K562 (cell line): ENCODE measurements at regions not wholly inside any gene's neighbourhood (a gene's known extent, or its start where the extent isn't known, plus 50 kb on each side); places are given as distances from the start of the nearest gene placed in this dataset.

Experiments used
- ATAC-seq: fragments of 200-7000 bp; cut with Tn5 transposase; 3 replicates; pipeline ENCODE4 v1.9.1; 2020; ENCODE audit warnings: moderate library complexity
- BruUV-seq: library from RNA; stranded (reverse); fragments of 400-500 nt; replicated peaks from 2 replicates; lab custom pipeline; 2021; lab: Mats Ljungman, UMichigan
- CTCF ChIA-PET: fragments of 300-600 bp; formaldehyde crosslinking; extraction: SDS; loops from one replicate; lab custom pipeline; 2021; ENCODE audit warnings: low intra/inter-chr PET ratio; lab: Yijun Ruan, JAX
- POLR2A ChIA-PET: fragments of 300-600, 350-650 bp; sonication (Branson Sonifier 250); formaldehyde crosslinking; extraction: SDS; loops from one replicate; lab custom pipeline; 2021; ENCODE audit warnings: antibody characterized with exemption, inconsistent platforms; lab: Yijun Ruan, JAX
- DNase-seq, 4 experiments: peaks; one replicate each; pipeline versions ENCODE4 v3.0.0 to v3.0.0-alpha.2; 2011 to 2018; ENCODE audit warnings: low spot score in 3 of 4, mixed read lengths in 3 of 4; ENCODE audit errors: extremely low read depth in 1 of 4
- FAIRE-seq: peaks from 2 replicates; lab custom pipeline; 2011; peaks lifted over from hg19 to GRCh38; lab: Jason Lieb, UNC
- H2AFZ ChIP-seq: 2 replicates; pipeline ENCODE4 v1.6.0; 2011; ENCODE audit warnings: low read depth, low read length, control low read depth, inconsistent platforms
- H3K27ac ChIP-seq: fragments of 200-600 bp; 3 replicates; pipeline ENCODE4 v1.8.0; 2011; ENCODE audit warnings: low read depth, mild to moderate bottlenecking, control low read depth, inconsistent platforms, low read length, moderate library complexity, mixed read lengths; ENCODE audit errors: extremely low read depth
- H3K27me3 ChIP-seq, 2 experiments: fragments of 300-600 bp in 1 of 2; 2 replicates in 1 of 2; 3 replicates in 1 of 2; pipeline versions ENCODE4 v1.6.0 to v1.8.0; 2011; ENCODE audit warnings: inconsistent platforms in 2 of 2, low read length in 2 of 2, mild to moderate bottlenecking in 1 of 2, mixed read lengths in 1 of 2, moderate library complexity in 1 of 2; ENCODE audit not compliant: control insufficient read depth in 2 of 2, insufficient read depth in 2 of 2
- H3K36me3 ChIP-seq: fragments of 300-600 bp; 3 replicates; pipeline ENCODE4 v1.8.0; 2011; ENCODE audit warnings: mild to moderate bottlenecking, low read length, inconsistent platforms; ENCODE audit not compliant: control insufficient read depth, insufficient read depth
- H3K4me1 ChIP-seq, 2 experiments: fragments of 200-600 bp in 1 of 2; replicated peaks in 1 of 2; 2 replicates in 1 of 2; 3 replicates in 1 of 2; pipeline versions ENCODE4 v1.5.1 to v1.8.0; 2011; ENCODE audit warnings: inconsistent platforms in 2 of 2, low read length in 2 of 2, mild to moderate bottlenecking in 1 of 2, mixed read lengths in 1 of 2, moderate library complexity in 1 of 2; ENCODE audit not compliant: control insufficient read depth in 2 of 2, insufficient read depth in 2 of 2
- H3K4me2 ChIP-seq: 2 replicates; pipeline ENCODE4 v1.6.1; 2011; ENCODE audit warnings: low read length, control low read depth, inconsistent platforms, mixed read lengths; ENCODE audit not compliant: insufficient read depth
- H3K4me3 ChIP-seq: fragments of 200-600 bp; sonication (generic), shearing (Covaris generic); 2 replicates; pipeline ENCODE4 v1.5.1; 2016; ENCODE audit warnings: control low read depth, inconsistent platforms
- H3K79me2 ChIP-seq: fragments of 200-600 bp; 3 replicates; pipeline ENCODE4 v1.8.0; 2011; ENCODE audit warnings: low read length, inconsistent platforms; ENCODE audit not compliant: control insufficient read depth, insufficient read depth
- H3K9ac ChIP-seq, 2 experiments: 2 replicates each; pipeline versions ENCODE4 v1.6.0 to v1.6.1; 2011; ENCODE audit warnings: low read depth in 2 of 2, low read length in 2 of 2, control low read depth in 1 of 2, inconsistent platforms in 1 of 2, mild to moderate bottlenecking in 1 of 2, mixed read lengths in 1 of 2; ENCODE audit not compliant: insufficient read depth in 1 of 2
- H3K9me1 ChIP-seq: one replicate; pipeline ENCODE4 v1.6.0; 2011; ENCODE audit warnings: inconsistent platforms, mild to moderate bottlenecking, low read length, moderate library complexity; ENCODE audit not compliant: control insufficient read depth, insufficient read depth
- H3K9me3 ChIP-seq: replicated peaks from 2 replicates; pipeline ENCODE4 v1.5.1; 2011; ENCODE audit warnings: low read depth, low read length, inconsistent platforms; ENCODE audit not compliant: control insufficient read depth, insufficient read depth
- H4K20me1 ChIP-seq: replicated peaks from 2 replicates; pipeline ENCODE4 v1.6.1; 2011; ENCODE audit warnings: low read length, inconsistent platforms, mixed read lengths; ENCODE audit not compliant: control insufficient read depth, insufficient read depth
- ESRRA ChIP-seq: fragments of 450-650 bp; IDR thresholded peaks from 2 replicates; pipeline ENCODE4 v1.6.1; 2014; ENCODE audit warnings: low read depth, mild to moderate bottlenecking, moderate library complexity, borderline replicate concordance
- SIX5 ChIP-seq, 2 experiments: IDR thresholded peaks; 2 replicates each; pipeline ENCODE4 v1.6.1; 2011; ENCODE audit warnings: low read length in 2 of 2, borderline replicate concordance in 1 of 2, low read depth in 1 of 2, mild to moderate bottlenecking in 1 of 2, moderate library complexity in 1 of 2; ENCODE audit not compliant: insufficient read depth in 1 of 2
- ZNF778 ChIP-seq: fragments of 450-650 bp; formaldehyde crosslinking; IDR thresholded peaks from 2 replicates; pipeline ENCODE4 v1.4.0; 2020; ENCODE audit warnings: mild to moderate bottlenecking, moderate library complexity
- WGBS: fragments of 100-300 bp; shearing (Covaris generic); methylation state at CpG from one replicate; pipeline ENCODE4 v1.1.6; 2016; ENCODE audit warnings: low coverage, mixed read lengths; ENCODE audit not compliant: insufficient coverage; ENCODE audit errors: missing lambda C conversion rate; 5-methylcytosine and 5-hydroxymethylcytosine counted together
- in situ Hi-C: fragments of 300-500 bp; cut with MboI; formaldehyde crosslinking; loops from 4 replicates; pipeline ENCODE4 v1.15.0; 2018; ENCODE audit warnings: inconsistent platforms, mixed read lengths
- intact Hi-C: fragments of 100-400 bp; cut with micrococcal nuclease; formaldehyde crosslinking; loops from 2 replicates; pipeline ENCODE4 v1.14.2; 2022
- TF ChIP-seq, protein P1 (sequence below), 2 experiments: fragments of 450-650 bp in 1 of 2; sonication (generic) in 1 of 2; formaldehyde crosslinking; conservative IDR thresholded peaks; 2 replicates each; pipeline versions ENCODE4 v1.4.0 to v1.8.1; 2020 to 2022; ENCODE audit warnings: mild to moderate bottlenecking in 1 of 2, missing genetic modification reagents in 1 of 2
- TF ChIP-seq, protein P2 (sequence below): fragments of 450-650 bp; formaldehyde crosslinking; IDR thresholded peaks from 2 replicates; pipeline ENCODE4 v1.4.0; 2020; ENCODE audit warnings: mild to moderate bottlenecking, mixed read lengths
- TF ChIP-seq, protein P3 (sequence below): fragments of 250-450 bp; sonication (Bioruptor Pico); IDR thresholded peaks from 2 replicates; pipeline ENCODE4 v1.5.0; 2021; ENCODE audit warnings: mild to moderate bottlenecking, moderate library complexity

DNA sequence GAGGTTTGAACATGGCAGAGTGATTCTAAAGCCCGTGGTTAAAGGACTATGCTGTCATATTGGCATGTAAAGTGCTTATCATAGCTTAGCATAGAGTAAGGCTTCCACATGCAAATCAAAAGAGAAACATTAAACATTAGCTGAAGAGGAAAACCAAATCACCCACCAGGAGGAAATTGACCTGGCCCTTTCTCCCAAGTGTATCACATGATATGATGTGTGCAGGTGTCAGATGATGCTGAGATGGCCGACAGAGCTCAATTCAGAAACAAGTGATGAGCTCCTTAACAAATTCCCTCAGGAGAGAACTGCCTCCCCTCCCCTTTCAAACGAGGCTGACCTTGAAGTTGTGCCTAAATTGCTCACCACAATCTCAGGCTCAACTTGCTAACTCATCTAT is 217.1 kb upstream of the BTG1 start:
- FAIRE-seq (no peak), DNase-seq (no peak), ATAC-seq (no peak)
- in situ Hi-C loops (no loop called here), intact Hi-C loops (no loop called here)
- no peaks in the 10 kb centered on the region for H3K9me1 ChIP-seq
- H3K36me3 ChIP-seq: no peaks in the 10 kb centered on the region
- H4K20me1 ChIP-seq: no peaks in the 10 kb centered on the region
- H3K9me3 ChIP-seq: 0 out of 2 replicates have a peak, but pooled peaks cover 8% of the 10 kb centered on the region
- H3K27me3 ChIP-seq: no peaks in the 10 kb centered on the region
- H3K4me2 ChIP-seq: no peak overlapping the region
- H3K79me2 ChIP-seq: no peaks in the 10 kb centered on the region
- H3K27ac ChIP-seq: no peak overlapping the region
- no TSS peak for BruUV-seq
- ChIA-PET CTCF (no interaction called here), POLR2A (interaction anchor here (0.5 to 2.2 kb wide), 5 partner anchors 14 to 448 kb away, joined by 3 to 5 read pairs (median 4); no protein-coding TSS in a partner anchor)
- peaks cover 11 to 33% of the 10 kb centered on the region in 2 experiments for H3K4me1 ChIP-seq
- peak overlapping the region; percentile 77 for H2AFZ ChIP-seq
- TF ChIP-seq ESRRA (peak; percentile 49; the same call in 1 of the 2 replicates), SIX5 (IDR thresholded peaks at IDR 0.05; ENCODE audit: borderline replicate concordance in 1 of 2, insufficient read depth in 1 of 2, low read depth in 1 of 2, low read length in 2 of 2) (no peak), ZNF778 (CRISPR knock-in tag) (no peak)
- TF ChIP-seq, protein P1, sequence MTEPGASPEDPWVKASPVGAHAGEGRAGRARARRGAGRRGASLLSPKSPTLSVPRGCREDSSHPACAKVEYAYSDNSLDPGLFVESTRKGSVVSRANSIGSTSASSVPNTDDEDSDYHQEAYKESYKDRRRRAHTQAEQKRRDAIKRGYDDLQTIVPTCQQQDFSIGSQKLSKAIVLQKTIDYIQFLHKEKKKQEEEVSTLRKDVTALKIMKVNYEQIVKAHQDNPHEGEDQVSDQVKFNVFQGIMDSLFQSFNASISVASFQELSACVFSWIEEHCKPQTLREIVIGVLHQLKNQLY (CRISPR knock-in tag; conservative IDR thresholded peaks at IDR 0.05): no peak
- TF ChIP-seq, protein P2, sequence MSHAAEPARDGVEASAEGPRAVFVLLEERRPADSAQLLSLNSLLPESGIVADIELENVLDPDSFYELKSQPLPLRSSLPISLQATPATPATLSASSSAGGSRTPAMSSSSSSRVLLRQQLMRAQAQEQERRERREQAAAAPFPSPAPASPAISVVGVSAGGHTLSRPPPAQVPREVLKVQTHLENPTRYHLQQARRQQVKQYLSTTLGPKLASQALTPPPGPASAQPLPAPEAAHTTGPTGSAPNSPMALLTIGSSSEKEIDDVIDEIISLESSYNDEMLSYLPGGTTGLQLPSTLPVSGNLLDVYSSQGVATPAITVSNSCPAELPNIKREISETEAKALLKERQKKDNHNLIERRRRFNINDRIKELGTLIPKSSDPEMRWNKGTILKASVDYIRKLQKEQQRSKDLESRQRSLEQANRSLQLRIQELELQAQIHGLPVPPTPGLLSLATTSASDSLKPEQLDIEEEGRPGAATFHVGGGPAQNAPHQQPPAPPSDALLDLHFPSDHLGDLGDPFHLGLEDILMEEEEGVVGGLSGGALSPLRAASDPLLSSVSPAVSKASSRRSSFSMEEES (CRISPR knock-in tag): 0 out of 2 replicates have a peak, but pooled peaks have one; percentile 23
- TF ChIP-seq, protein P3, sequence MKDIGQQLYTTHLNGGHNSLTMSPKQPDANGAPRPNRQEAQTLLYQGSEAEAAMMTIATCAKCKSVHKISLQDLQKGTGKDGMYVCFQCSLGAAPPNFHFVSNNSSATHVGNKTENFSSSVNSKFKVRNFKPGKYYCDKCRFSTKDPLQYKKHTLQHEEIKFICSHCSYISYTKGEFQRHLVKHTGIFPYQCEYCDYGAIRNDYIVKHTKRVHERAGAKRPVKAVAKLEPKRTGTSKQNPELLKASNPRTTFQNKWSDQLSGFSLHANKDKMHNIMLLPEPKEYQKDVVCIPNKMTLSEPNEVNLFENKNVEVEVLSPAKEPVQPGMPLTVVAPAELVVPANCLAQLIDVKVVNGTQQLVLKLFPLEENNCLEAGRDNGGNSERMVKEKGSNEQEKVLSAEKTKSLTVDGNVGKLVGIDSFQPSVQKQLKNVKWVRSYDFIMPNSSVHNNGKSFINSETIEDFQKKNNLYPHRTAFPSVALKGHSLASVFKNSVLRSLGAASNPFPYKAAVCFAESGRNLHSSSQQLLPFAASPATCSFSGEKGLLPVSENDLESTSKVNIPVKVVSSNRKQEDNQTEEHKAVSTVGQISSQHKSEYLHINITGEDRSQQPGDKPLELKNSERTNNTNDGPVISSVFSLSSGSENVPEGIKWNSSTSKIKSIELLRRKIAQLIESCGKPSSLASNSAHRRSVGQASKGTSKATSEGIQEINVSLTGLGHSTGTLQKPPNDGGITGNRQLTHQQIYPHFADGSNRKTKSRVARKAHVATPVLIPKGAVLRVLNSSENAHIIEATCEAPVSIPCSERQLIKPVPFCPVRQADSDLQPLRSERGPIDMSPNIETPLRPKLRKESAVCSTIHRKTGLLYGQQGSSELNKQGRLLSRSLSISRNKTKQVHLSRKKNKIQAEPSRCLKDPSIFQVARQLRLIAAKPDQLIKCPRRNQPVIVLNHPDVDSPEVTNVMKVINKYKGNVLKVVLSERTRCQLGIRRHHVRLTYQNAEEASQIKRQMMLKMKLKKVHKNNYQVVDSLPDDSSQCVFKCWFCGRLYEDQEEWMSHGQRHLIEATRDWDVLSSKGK (CRISPR knock-in tag): no peak
- 18% methylated on average over 3 of the region's 3 CpGs for WGBS
- no peak overlapping the region for H3K9ac ChIP-seq
- no peak overlapping the region for H3K4me3 ChIP-seq
